ENCODE measurements at regions not wholly inside any gene's neighbourhood (a gene's known extent, or its start where the extent isn't known, plus 50 kb on each side); places are given as distances from the start of the nearest gene placed in this dataset.

DNA sequence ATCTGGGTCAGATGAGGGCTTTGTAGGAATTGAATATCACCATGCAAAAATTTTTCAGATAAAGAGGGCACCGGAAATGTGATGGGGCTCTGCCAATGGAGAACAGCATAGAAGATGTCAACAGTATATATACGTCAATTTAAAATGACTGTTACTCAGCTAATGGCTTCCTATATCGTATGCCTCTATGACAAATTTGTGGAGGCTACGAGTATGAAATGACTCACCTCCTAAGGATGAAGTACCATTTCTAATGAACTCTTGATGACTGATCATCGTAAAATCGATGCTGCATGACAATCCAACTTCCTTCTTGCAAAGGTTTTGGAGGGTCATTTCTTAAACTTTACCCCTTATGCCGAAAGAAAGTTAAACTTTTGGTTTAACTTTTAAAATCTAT is 450.3 kb upstream of the ZP4 start:
- no peaks in the 10 kb centered on the region for H3K4me1 ChIP-seq (replicated peaks; ENCODE audit: insufficient read depth)
- ChIA-PET POLR2A (ENCODE audit: unreplicated experiment) (no interaction called here), CTCF (no interaction called here)
- no peaks in the 10 kb centered on the region for H3K79me2 ChIP-seq (ENCODE audit: low read depth)
- no TSS peak for BruUV-seq (replicated peaks)
- no peaks in the 10 kb centered on the region for H3K27me3 ChIP-seq (ENCODE audit: insufficient read depth, low read depth)
- intact Hi-C loops (cut with micrococcal nuclease; ENCODE audit: unreplicated experiment), result no loop called here
- H4K20me1 ChIP-seq (ENCODE audit: insufficient read depth), result no peaks in the 10 kb centered on the region
- no peaks in the 10 kb centered on the region for H3F3A ChIP-seq (ENCODE audit: insufficient read depth, low read depth)
- H3K9me3 ChIP-seq (ENCODE audit: insufficient read depth, low read depth), result no peaks in the 10 kb centered on the region
- no peaks in the 10 kb centered on the region for H3K36me3 ChIP-seq (ENCODE audit: low read depth)
- no peak overlapping the region for H2AFZ ChIP-seq
- H3K9me2 ChIP-seq (ENCODE audit: insufficient read depth), result no peaks in the 10 kb centered on the region; the same call in 1 of the 2 replicates
- no peak overlapping the region for H3K27ac ChIP-seq
- H3K4me3 ChIP-seq, result no peak overlapping the region
- TF ChIP-seq EZH2 (IDR thresholded peaks at IDR 0.05; ENCODE audit: low read depth) (no peak), CTCF (conservative IDR thresholded peaks at IDR 0.05) (no peak)
- no peak overlapping the region for H3K4me2 ChIP-seq
- DNase-seq, result no peak

DNA sequence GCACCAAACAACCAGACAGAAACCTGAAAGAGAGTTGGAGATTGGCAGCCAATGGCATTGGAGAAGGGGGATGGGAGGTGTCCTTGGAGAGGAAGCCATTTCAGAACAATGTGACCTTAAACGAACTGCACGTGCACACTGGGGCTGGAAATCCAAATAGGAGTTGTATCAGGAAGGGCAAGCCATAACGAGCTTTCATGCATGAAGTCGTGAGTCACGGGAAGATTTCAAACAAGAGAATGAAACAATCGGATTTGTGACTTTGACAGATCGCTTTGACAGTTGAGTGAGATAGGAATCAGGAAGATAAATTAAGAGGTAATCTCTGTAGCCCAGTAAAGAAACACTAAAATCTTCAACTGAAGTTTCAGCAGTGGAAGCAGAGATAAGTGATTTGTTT is 445.8 kb upstream of the ZP4 start:
- Histone ChIP-seq H3F3A (ENCODE audit: insufficient read depth, low read depth) (no peaks in the 10 kb centered on the region), H3K9me2 (ENCODE audit: insufficient read depth) (no peaks in the 10 kb centered on the region), H3K36me3 (ENCODE audit: low read depth) (no peaks in the 10 kb centered on the region), H3K27ac (no peak overlapping the region), H3K4me1 (replicated peaks; ENCODE audit: insufficient read depth) (no peaks in the 10 kb centered on the region), H2AFZ (no peak overlapping the region), H3K79me2 (ENCODE audit: low read depth) (no peaks in the 10 kb centered on the region), H3K9me3 (ENCODE audit: insufficient read depth, low read depth) (no peaks in the 10 kb centered on the region), H3K4me2 (no peak overlapping the region), H4K20me1 (ENCODE audit: insufficient read depth) (no peaks in the 10 kb centered on the region), H3K4me3 (no peak overlapping the region), H3K27me3 (ENCODE audit: insufficient read depth, low read depth) (no peaks in the 10 kb centered on the region)
- TF ChIP-seq CTCF (conservative IDR thresholded peaks at IDR 0.05), result no peak
- TF ChIP-seq EZH2 (IDR thresholded peaks at IDR 0.05; ENCODE audit: low read depth), result no peak
- no peak for DNase-seq
- ChIA-PET POLR2A (ENCODE audit: unreplicated experiment) (no interaction called here), CTCF (no interaction called here)
- intact Hi-C loops (cut with micrococcal nuclease; ENCODE audit: unreplicated experiment), result no loop called here
- BruUV-seq (replicated peaks), result no TSS peak

- no peak for TF ChIP-seq CTCF (conservative IDR thresholded peaks at IDR 0.05)
- no peak for TF ChIP-seq EZH2 (IDR thresholded peaks at IDR 0.05; ENCODE audit: low read depth)
- no TSS peak for BruUV-seq (replicated peaks)
- Histone ChIP-seq H3K79me2 (ENCODE audit: low read depth) (no peaks in the 10 kb centered on the region), H3K36me3 (ENCODE audit: low read depth) (no peaks in the 10 kb centered on the region), H3K4me1 (replicated peaks; ENCODE audit: insufficient read depth) (no peaks in the 10 kb centered on the region), H3K27me3 (ENCODE audit: insufficient read depth, low read depth) (no peaks in the 10 kb centered on the region), H3K4me3 (no peak overlapping the region), H3K9me3 (ENCODE audit: insufficient read depth, low read depth) (no peaks in the 10 kb centered on the region), H3K9me2 (ENCODE audit: insufficient read depth) (no peaks in the 10 kb centered on the region), H2AFZ (no peak overlapping the region), H3K4me2 (no peak overlapping the region), H3F3A (ENCODE audit: insufficient read depth, low read depth) (no peaks in the 10 kb centered on the region), H4K20me1 (ENCODE audit: insufficient read depth) (no peaks in the 10 kb centered on the region), H3K27ac (no peak overlapping the region)
- intact Hi-C loops (cut with micrococcal nuclease; ENCODE audit: unreplicated experiment), result no loop called here
- DNase-seq, result no peak
- ChIA-PET POLR2A (ENCODE audit: unreplicated experiment) (no interaction called here), CTCF (no interaction called here)
These were observed 443.4 kb upstream of the ZP4 start for GRCh38 chr1:238334170-238334569.
